ENCODE measurements at regions not wholly inside any gene's neighbourhood (a gene's known extent, or its start where the extent isn't known, plus 50 kb on each side); places are given as distances from the start of the nearest gene placed in this dataset.

DNA sequence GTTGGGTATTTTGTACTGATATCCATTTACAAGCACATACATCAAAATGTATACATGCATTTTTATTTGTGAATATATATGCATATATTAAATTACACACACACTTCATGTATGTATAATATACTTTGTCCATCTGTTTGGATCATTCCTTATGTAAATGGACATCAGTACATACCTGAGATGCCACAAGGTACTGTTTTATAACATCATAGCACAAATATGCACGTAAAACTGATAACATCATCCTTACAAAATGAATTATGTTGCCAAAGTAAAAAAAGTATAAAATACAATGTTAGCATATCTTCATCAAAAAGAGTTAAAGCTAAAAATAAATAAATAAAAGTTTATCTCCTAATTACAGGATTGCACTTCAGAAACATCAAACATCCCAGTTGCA is 634.8 kb upstream of the UBE2E2 start:
- Histone ChIP-seq H2BK12ac (ENCODE audit: insufficient read length, low read depth, low read length) (no peak overlapping the region), H3K4ac (ENCODE audit: low read depth, low read length) (no peak overlapping the region), H3K27ac (ENCODE audit: insufficient read length, low read depth, low read length) (no peak overlapping the region), H3K23me2 (ENCODE audit: insufficient read length, low read depth, low read length, poor library complexity, severe bottlenecking) (no peaks in the 10 kb centered on the region), H3K4me1 (ENCODE audit: insufficient read depth, low read length) (no peaks in the 10 kb centered on the region), H2BK20ac (ENCODE audit: low read depth, low read length, poor library complexity, severe bottlenecking) (no peak overlapping the region), H2BK120ac (ENCODE audit: low read depth, low read length, poor library complexity, severe bottlenecking) (no peak overlapping the region), H2BK5ac (ENCODE audit: insufficient read length, low read length) (no peak overlapping the region), H4K8ac (replicated peaks; ENCODE audit: insufficient read length, low read depth, low read length) (no peak overlapping the region), H3K79me2 (ENCODE audit: insufficient read depth, low read length) (no peaks in the 10 kb centered on the region), H3T11ph (ENCODE audit: low read length) (no peak overlapping the region), H3K18ac (ENCODE audit: insufficient read length, low read depth, low read length) (no peak overlapping the region), H3K14ac (ENCODE audit: insufficient read depth, low read length) (no peak overlapping the region), H4K91ac (ENCODE audit: insufficient read length, low read depth, low read length) (no peak overlapping the region), H2AK5ac (ENCODE audit: insufficient read length, low read length) (no peak overlapping the region), H3K56ac (ENCODE audit: insufficient read length, low read depth, low read length) (no peak overlapping the region), H3K9me3 (ENCODE audit: control insufficient read depth, low read depth, low read length) (no peaks in the 10 kb centered on the region), H2BK15ac (ENCODE audit: low read depth, low read length) (no peak overlapping the region), H3K27me3 (ENCODE audit: insufficient read depth, low read length) (no peaks in the 10 kb centered on the region), H4K20me1 (ENCODE audit: control insufficient read depth, insufficient read depth, insufficient read length) (no peaks in the 10 kb centered on the region), H3K79me1 (ENCODE audit: insufficient read depth, low read depth, low read length, poor library complexity, severe bottlenecking) (no peaks in the 10 kb centered on the region), H2AFZ (ENCODE audit: low read length) (no peak overlapping the region), H3K9ac (ENCODE audit: extremely low read depth, insufficient read length, low read length) (no peak overlapping the region), H3K4me2 (ENCODE audit: insufficient read depth, insufficient read length, low read length) (no peak overlapping the region), H4K5ac (ENCODE audit: insufficient read length, low read depth, low read length) (no peak overlapping the region), H3K23ac (ENCODE audit: insufficient read length, low read depth, low read length) (no peak overlapping the region)
- TF ChIP-seq, protein P1, sequence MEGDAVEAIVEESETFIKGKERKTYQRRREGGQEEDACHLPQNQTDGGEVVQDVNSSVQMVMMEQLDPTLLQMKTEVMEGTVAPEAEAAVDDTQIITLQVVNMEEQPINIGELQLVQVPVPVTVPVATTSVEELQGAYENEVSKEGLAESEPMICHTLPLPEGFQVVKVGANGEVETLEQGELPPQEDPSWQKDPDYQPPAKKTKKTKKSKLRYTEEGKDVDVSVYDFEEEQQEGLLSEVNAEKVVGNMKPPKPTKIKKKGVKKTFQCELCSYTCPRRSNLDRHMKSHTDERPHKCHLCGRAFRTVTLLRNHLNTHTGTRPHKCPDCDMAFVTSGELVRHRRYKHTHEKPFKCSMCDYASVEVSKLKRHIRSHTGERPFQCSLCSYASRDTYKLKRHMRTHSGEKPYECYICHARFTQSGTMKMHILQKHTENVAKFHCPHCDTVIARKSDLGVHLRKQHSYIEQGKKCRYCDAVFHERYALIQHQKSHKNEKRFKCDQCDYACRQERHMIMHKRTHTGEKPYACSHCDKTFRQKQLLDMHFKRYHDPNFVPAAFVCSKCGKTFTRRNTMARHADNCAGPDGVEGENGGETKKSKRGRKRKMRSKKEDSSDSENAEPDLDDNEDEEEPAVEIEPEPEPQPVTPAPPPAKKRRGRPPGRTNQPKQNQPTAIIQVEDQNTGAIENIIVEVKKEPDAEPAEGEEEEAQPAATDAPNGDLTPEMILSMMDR (conservative IDR thresholded peaks at IDR 0.05) = no peak
- no CpG with 5 or more reads among the region's 1 CpG for WGBS (ENCODE audit: extremely low coverage, insufficient read length, low lambda C conversion rate)
- Mint-ChIP-seq H3K27ac (no peak overlapping the region), H3K36me3 (ENCODE audit: insufficient read depth in 1 of 3, low read depth in 3 of 3) (no peaks in the 10 kb centered on the region), H3K4me1 (no peaks in the 10 kb centered on the region), H3K4me3 (no peak overlapping the region), H3K27me3 (ENCODE audit: low read depth) (no peaks in the 10 kb centered on the region), H3K9me3 (no peaks in the 10 kb centered on the region; a peak in 1 of 5 replicates)
- DNase-seq = no peak
